ENCODE measurements at regions not wholly inside any gene's neighbourhood (a gene's known extent, or its start where the extent isn't known, plus 50 kb on each side); places are given as distances from the start of the nearest gene placed in this dataset.

GRCh38 chr20:52447225-52447551 is 255.6 kb upstream of the ZFP64 start:
- ATAC-seq (no peak), FAIRE-seq (no peak), DNase-seq (ENCODE audit: low spot score) (no peak)
- Histone ChIP-seq H2AFZ (ENCODE audit: low read length) (no peak overlapping the region), H3K4me3 (replicated peaks in 1 of 3; ENCODE audit: insufficient read depth in 1 of 3, low read depth in 2 of 3, low read length in 3 of 3) (no peak overlapping the region), H3K9ac (ENCODE audit: insufficient read depth, low read depth, low read length) (no peak overlapping the region), H3K27me3 (ENCODE audit: control insufficient read depth in 1 of 2, insufficient read depth in 2 of 2, low read length in 2 of 2) (no peaks in the 10 kb centered on the region), H3K4me2 (ENCODE audit: low read depth, low read length) (no peak overlapping the region), H4K20me1 (ENCODE audit: insufficient read depth, low read length) (no peaks in the 10 kb centered on the region), H3K79me2 (ENCODE audit: insufficient read depth, low read length) (no peaks in the 10 kb centered on the region), H3K27ac (ENCODE audit: extremely low read length, insufficient read depth, low read length) (no peak overlapping the region), H3K36me3 (replicated peaks in 1 of 2; ENCODE audit: control insufficient read depth in 1 of 2, insufficient read depth in 2 of 2, low read length in 2 of 2) (no peaks in the 10 kb centered on the region), H3K4me1 (ENCODE audit: insufficient read depth, low read length) (no peaks in the 10 kb centered on the region), H3K9me3 (ENCODE audit: low read length) (no peaks in the 10 kb centered on the region)
- in situ Hi-C loops (cut with HindIII; ENCODE audit: extremely low pct_ligation_motif_present, low pct_unique_long_range_greater_than_20kb): no loop called here
- ChIA-PET POLR2A (no interaction called here), CTCF (ENCODE audit: low intra/inter-chr PET ratio, low total read pairs) (no interaction called here)
- TF ChIP-seq ATF7 (IDR thresholded peaks at IDR 0.05) (peak; percentile 23; the same call in 1 of the 2 replicates), ATF7 (CRISPR knock-in tag; IDR thresholded peaks at IDR 0.05) (no peak), IRF1 (CRISPR knock-in tag; IDR thresholded peaks at IDR 0.05; ENCODE audit: low read depth) (no peak), CEBPB (IDR thresholded peaks at IDR 0.05; ENCODE audit: borderline replicate concordance, low read depth, low read length) (peak; percentile 23; the same call in 1 of the 2 replicates)
- BruUV-seq (replicated peaks): no TSS peak
- intact Hi-C loops (cut with micrococcal nuclease; ENCODE audit: unreplicated experiment): no loop called here
- WGBS (ENCODE audit: low lambda C conversion rate): 12% methylated on average over 1 of the region's 1 CpG

GRCh38 chr20:52446421-52447224 is 255.0 kb upstream of the ZFP64 start:
- no peaks in the 10 kb centered on the region for H3K9me3 ChIP-seq (ENCODE audit: low read length)
- ChIA-PET CTCF (ENCODE audit: low intra/inter-chr PET ratio, low total read pairs) (no interaction called here), POLR2A (no interaction called here)
- H3K27me3 ChIP-seq (ENCODE audit: control insufficient read depth in 1 of 2, insufficient read depth in 2 of 2, low read length in 2 of 2): no peaks in the 10 kb centered on the region
- no peaks in the 10 kb centered on the region for H3K4me1 ChIP-seq (ENCODE audit: insufficient read depth, low read length)
- TF ChIP-seq ATF7 (IDR thresholded peaks at IDR 0.05): peak; percentile 74
- TF ChIP-seq ATF7 (CRISPR knock-in tag; IDR thresholded peaks at IDR 0.05): no peak
- TF ChIP-seq CREB1 (IDR thresholded peaks at IDR 0.05): peak; percentile 59
- no peak for TF ChIP-seq CREB1 (CRISPR knock-in tag; IDR thresholded peaks at IDR 0.05)
- no peak for TF ChIP-seq HOXD1 (CRISPR knock-in tag; IDR thresholded peaks at IDR 0.05)
- TF ChIP-seq RBAK (CRISPR knock-in tag; IDR thresholded peaks at IDR 0.05): peak; percentile 46; the same call in 1 of the 2 replicates
- FAIRE-seq: no peak
- no TSS peak for BruUV-seq (replicated peaks)
- no peak overlapping the region for H3K9ac ChIP-seq (ENCODE audit: insufficient read depth, low read depth, low read length)
- in situ Hi-C loops (cut with HindIII; ENCODE audit: extremely low pct_ligation_motif_present, low pct_unique_long_range_greater_than_20kb) (no loop called here), intact Hi-C loops (cut with micrococcal nuclease; ENCODE audit: unreplicated experiment) (no loop called here)
- DNase-seq (ENCODE audit: low spot score): no peak
- H3K79me2 ChIP-seq (ENCODE audit: insufficient read depth, low read length): no peaks in the 10 kb centered on the region
- WGBS (ENCODE audit: low lambda C conversion rate): 30% methylated on average over 14 of the region's 14 CpGs
- H3K27ac ChIP-seq (ENCODE audit: extremely low read length, insufficient read depth, low read length): no peak overlapping the region
- H4K20me1 ChIP-seq (ENCODE audit: insufficient read depth, low read length): no peaks in the 10 kb centered on the region
- no peak for ATAC-seq
- no peaks in the 10 kb centered on the region for H3K36me3 ChIP-seq (replicated peaks in 1 of 2; ENCODE audit: control insufficient read depth in 1 of 2, insufficient read depth in 2 of 2, low read length in 2 of 2)
- H2AFZ ChIP-seq (ENCODE audit: low read length): no peak overlapping the region
- no peak overlapping the region for H3K4me2 ChIP-seq (ENCODE audit: low read depth, low read length)
- H3K4me3 ChIP-seq (replicated peaks in 1 of 3; ENCODE audit: insufficient read depth in 1 of 3, low read depth in 2 of 3, low read length in 3 of 3): no peak overlapping the region
